Pons (tissue), 1 donor: ENCODE measurements at regions not wholly inside any gene's neighbourhood (a gene's known extent, or its start where the extent isn't known, plus 50 kb on each side); places are given as distances from the start of the nearest gene placed in this dataset.

Source experiments
- DNase-seq: peaks from one replicate; pipeline ENCODE4 v3.0.0-alpha.2; 2016; ENCODE audit warnings: low spot score

- DNase-seq = no peak
Measured at GRCh38 chr7:116446212-116446855, 53.2 kb upstream of the CAV2 start.

GRCh38 chr7:116447436-116447835 is 52.1 kb upstream of the CAV2 start:
- DNase-seq = no peak

GRCh38 chr7:116447966-116448839 is 51.3 kb upstream of the CAV2 start:
- DNase-seq = no peak

- no peak for DNase-seq
Measured at GRCh38 chr7:116449441-116449840, 50.1 kb upstream of the CAV2 start.
